HTR-8/SVneo (cell line): ENCODE measurements at regions not wholly inside any gene's neighbourhood (a gene's known extent, or its start where the extent isn't known, plus 50 kb on each side); places are given as distances from the start of the nearest gene placed in this dataset.
"Not testable (repeated sequence)": the region's sequence is repeated elsewhere in the genome, so short reads cannot be mapped to it uniquely, and the experiment has no call there.

Experiments
- DNase-seq: peaks from one replicate; pipeline ENCODE4 v3.0.0; 2011; ENCODE audit warnings: low spot score, mixed read lengths; ENCODE audit not compliant: insufficient read length
- FAIRE-seq: peaks from 2 replicates; lab custom pipeline; 2011; peaks lifted over from hg19 to GRCh38; lab: Jason Lieb, UNC

- FAIRE-seq, result no peak
- DNase-seq, result no peak
Observed at GRCh38 chr16:59369523-59369922, 635.4 kb upstream of the GOT2 start.

DNA sequence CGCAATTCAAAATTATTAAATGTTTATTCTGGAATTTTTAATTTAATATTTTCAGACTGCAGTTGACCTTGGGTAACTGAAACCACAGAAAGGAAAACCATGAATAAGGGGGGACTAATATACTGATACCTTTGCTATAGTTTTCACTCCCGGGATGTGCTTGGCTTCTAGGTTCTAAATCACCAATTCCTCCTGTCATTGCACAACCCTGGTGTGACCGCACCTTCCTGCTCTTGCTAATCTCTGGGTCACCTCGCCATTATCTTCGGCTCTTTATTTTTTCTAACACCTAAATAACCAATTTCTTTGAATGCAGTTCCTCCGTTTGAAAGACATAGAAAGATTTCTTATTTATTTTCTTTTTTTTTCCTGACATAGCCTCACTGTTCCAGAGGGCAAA lies 634.5 kb upstream of the GOT2 start:
- no peak for FAIRE-seq
- DNase-seq, result no peak

GRCh38 chr16:59356709-59357108 lies 622.6 kb upstream of the GOT2 start:
- FAIRE-seq (no peak), DNase-seq (no peak)

DNA sequence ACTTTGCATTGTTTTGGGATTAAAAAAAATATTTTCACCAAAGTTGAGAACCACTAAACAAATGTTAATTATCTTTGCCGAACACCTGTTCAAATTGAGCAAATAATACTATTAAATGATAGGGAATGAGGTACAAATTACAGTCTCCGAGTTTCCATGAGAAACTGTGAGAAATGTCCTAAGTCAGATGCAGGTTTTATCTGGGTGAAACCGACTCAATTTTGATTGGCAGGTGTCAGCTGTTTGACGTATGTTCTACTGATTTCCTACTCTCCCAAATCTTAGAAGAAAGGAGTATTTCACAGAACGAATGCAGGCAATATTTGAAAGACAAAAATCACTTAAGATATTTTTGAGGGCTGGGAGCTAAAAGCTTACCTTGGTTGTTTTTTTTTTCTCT lies 622.0 kb upstream of the GOT2 start:
- FAIRE-seq (no peak), DNase-seq (no peak)

DNA sequence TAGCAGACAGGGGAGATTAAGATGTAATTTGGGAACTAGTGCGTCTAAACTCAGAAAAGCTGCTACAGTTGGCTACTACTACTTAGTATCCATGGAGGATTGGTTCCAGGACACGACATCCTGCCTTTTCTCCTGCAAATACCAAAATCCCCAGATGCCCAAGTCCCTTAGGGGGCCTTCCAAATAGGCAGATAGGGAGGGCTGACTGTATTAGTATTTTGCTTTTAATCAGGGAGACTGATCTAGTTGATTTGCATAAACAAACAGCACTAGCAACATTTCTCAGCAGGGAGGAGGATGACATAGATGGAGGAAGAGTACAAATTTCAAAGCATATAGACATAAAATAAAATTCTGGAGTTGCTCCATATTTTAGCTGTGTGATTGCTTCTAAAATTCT lies 621.6 kb upstream of the GOT2 start:
- FAIRE-seq (no peak), DNase-seq (no peak)

- no peak for FAIRE-seq
- no peak for DNase-seq
Observed at GRCh38 chr16:59351305-59351903, 617.3 kb upstream of the GOT2 start.

- no peak for FAIRE-seq
- no peak for DNase-seq
Observed at GRCh38 chr16:59350670-59351069, 616.6 kb upstream of the GOT2 start.

GRCh38 chr16:59342669-59343068 lies 608.6 kb upstream of the GOT2 start:
- FAIRE-seq (no peak), DNase-seq (no peak)

GRCh38 chr16:59341368-59341767 lies 607.3 kb upstream of the GOT2 start:
- FAIRE-seq (no peak), DNase-seq (no peak)

GRCh38 chr16:59339871-59340270 lies 605.8 kb upstream of the GOT2 start:
- no peak for FAIRE-seq
- DNase-seq, result no peak

DNA sequence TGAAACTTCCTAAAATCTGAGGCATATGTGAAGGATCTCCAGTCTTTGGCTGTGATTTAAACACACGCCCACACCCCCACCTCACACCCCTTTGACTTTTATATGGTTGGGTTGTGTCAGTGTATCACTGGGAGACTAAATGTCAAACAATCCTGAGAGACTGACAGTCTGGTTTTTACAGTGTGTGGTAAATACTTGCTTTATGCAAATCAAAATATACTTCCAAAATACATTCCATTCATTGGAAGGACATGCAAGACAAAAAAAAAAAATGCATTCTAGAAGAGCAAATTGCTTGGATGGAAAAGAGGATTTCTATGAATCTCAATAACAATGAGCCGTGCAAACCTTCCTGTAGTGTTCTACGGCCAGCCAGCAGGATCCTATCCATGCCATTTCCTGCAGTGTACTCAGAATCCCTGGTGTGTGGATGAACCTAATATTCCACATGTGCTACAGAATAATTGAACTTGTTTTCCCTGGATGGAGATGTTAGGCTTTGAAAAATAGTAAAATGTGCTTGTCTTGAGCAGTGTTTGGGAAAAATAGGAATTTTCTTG lies 602.1 kb upstream of the GOT2 start:
- FAIRE-seq, result no peak
- no peak for DNase-seq

DNA sequence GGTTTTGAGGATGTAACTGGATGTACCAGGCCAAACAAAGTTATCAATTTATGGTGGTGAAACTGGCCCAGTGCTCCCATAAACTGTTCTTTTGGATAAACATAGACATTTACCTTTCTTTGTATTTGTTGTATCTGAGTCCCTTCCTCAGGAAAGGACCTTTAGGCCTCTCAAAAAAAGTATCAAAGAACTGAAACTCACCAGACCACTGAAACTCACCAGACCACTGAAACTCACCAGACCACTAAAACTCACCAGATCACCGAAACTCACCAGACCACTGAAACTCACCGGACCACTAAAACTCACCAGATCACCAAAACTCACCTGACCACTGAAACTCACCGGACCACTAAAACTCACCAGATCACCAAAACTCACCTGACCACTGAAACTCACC lies 597.6 kb upstream of the GOT2 start:
- DNase-seq, FAIRE-seq: not testable (repeated sequence)

GRCh38 chr16:59330019-59330670 lies 596.0 kb upstream of the GOT2 start:
- DNase-seq (no peak), FAIRE-seq (no peak)

GRCh38 chr16:59328961-59329360 lies 594.8 kb upstream of the GOT2 start:
- DNase-seq (no peak), FAIRE-seq (no peak)

- FAIRE-seq (no peak), DNase-seq (no peak)
Observed at GRCh38 chr16:59327894-59328293, 593.8 kb upstream of the GOT2 start.

GRCh38 chr16:59326955-59327354 lies 592.8 kb upstream of the GOT2 start:
- no peak for DNase-seq
- no peak for FAIRE-seq

DNA sequence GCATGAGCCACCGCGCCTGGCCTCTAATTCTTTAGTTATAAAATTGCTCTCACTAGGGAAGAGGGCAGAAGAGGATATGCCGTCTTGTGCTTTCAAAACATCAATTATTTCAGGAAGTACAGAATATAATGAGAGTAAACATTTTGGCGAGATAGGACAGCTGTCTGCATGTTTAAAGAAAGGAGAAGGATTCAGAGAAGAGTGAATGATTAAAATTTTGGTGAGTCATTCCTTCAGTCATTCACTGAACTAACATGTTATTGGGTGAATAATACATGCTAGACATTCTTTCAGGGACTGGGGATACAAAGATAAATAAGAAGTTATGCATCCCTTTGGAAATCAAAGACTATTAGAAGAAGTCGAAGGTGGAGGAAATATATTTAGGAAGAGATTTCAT lies 590.3 kb upstream of the GOT2 start:
- FAIRE-seq (no peak), DNase-seq (no peak)

DNA sequence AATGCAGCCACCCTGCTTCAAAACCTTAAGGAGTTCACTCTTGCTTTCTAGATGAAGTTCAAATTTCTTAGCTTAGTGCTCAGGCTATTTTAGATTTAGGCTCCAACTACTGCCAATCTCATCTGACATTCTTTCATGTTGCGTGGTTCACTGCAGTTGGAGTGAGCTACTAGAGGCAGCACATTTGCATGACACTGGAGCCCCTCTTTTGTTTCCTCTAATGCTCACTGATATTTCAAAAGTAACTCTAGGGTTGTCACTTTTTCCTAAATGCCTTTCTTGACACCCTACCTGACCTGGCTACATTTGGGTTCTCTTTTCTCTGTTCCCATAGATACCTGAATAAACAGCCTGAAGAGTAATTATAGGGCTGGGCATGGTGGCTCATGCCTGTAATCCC lies 586.5 kb upstream of the GOT2 start:
- DNase-seq, result no peak
- no peak for FAIRE-seq

GRCh38 chr16:59319871-59320270 lies 585.8 kb upstream of the GOT2 start:
- DNase-seq (no peak), FAIRE-seq (no peak)

DNA sequence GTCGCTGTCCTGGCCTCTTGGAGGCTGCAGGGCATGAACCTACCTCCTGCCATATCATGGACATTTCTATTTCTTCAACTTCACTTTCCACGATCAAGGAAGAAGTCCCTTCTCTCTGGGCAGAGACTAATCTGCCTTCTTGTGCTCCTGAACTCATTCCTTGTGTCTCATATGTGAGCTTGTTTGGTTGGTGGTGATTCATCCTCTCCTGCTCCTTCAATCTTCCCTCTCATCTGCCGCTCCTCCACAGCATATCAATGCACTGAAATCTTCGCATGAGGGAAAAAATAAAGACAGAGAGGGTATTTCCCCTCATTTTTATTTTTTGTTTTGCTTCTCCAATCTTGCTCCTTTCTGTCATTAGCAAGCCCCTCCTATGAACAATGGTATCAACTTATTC lies 571.7 kb upstream of the GOT2 start:
- DNase-seq, result no peak
- no peak for FAIRE-seq

DNA sequence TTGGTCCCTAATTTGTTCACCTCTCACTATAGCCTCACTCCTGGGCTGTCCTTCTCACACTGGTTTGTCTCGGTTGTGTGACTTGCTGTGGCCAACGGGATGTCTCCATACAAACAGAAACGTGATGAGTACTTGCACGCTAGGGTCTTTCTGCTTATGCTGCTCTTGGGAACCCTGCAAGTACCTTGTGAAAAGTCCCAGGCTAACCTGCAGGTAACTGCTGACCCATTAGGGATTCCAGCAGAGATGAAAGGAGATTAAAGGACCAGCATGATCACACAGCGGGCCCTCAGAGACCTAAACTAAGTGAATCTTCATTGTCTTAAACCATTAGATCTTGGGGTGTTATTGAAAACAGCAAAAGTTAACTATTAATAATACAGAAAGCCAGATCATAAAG lies 562.8 kb upstream of the GOT2 start:
- FAIRE-seq, result no peak

More for the DNA sequence above, 562.8 kb upstream of the GOT2 start:
- DNase-seq, result no peak
